H1 (cell line): ENCODE measurements at regions not wholly inside any gene's neighbourhood (a gene's known extent, or its start where the extent isn't known, plus 50 kb on each side); places are given as distances from the start of the nearest gene placed in this dataset.

Source experiments
- CHD1 ChIP-seq: IDR thresholded peaks from 2 replicates; pipeline ENCODE4 v1.6.1; 2012; ENCODE audit warnings: low read depth, low read length, improper control_type of control experiment
- EP300 ChIP-seq, 2 experiments: IDR thresholded peaks; 1 replicate in 1 of 2; 2 replicates in 1 of 2; pipeline ENCODE4 v1.6.1; 2011 to 2012; ENCODE audit warnings: low read depth in 2 of 2, low read length in 2 of 2, mild to moderate bottlenecking in 2 of 2, borderline replicate concordance in 1 of 2, inconsistent platforms in 1 of 2, moderate library complexity in 1 of 2
- GABPA ChIP-seq: IDR thresholded peaks from 2 replicates; pipeline ENCODE4 v1.6.1; 2011; ENCODE audit warnings: mild to moderate bottlenecking, low read length, moderate library complexity, borderline replicate concordance; ENCODE audit not compliant: insufficient read depth
- GTF2F1 ChIP-seq: IDR thresholded peaks from 2 replicates; pipeline ENCODE4 v1.6.1; 2012; ENCODE audit warnings: low read depth, low read length, improper control_type of control experiment, borderline replicate concordance
- PHF8 ChIP-seq: fragments of 200-600 bp; sonication (generic); conservative IDR thresholded peaks from 2 replicates; pipeline ENCODE4 v1.7.1; 2012; ENCODE audit warnings: low read depth, mild to moderate bottlenecking, inconsistent platforms, low read length, moderate library complexity
- POLR2A ChIP-seq, 2 experiments: IDR thresholded peaks; 1 replicate in 1 of 2; 2 replicates in 1 of 2; pipeline ENCODE4 v1.6.1; 2011; ENCODE audit warnings: low read depth in 2 of 2, low read length in 2 of 2, mild to moderate bottlenecking in 2 of 2; ENCODE audit errors: control extremely low read depth in 1 of 2
- RBBP5 ChIP-seq: IDR thresholded peaks from 2 replicates; pipeline ENCODE4 v1.7.1; 2012; ENCODE audit warnings: low read depth, mild to moderate bottlenecking, inconsistent platforms, low read length, moderate library complexity, borderline replicate concordance
- SAP30 ChIP-seq: fragments of 300-600 bp; sonication (generic); IDR thresholded peaks from 2 replicates; pipeline ENCODE4 v1.7.1; 2012; ENCODE audit warnings: low read length, moderate library complexity, mild to moderate bottlenecking, inconsistent platforms; ENCODE audit not compliant: insufficient read depth, insufficient replicate concordance
- SIRT6 ChIP-seq: IDR thresholded peaks from one replicate; pipeline ENCODE4 v1.7.1; 2012; ENCODE audit warnings: low read length, inconsistent platforms
- SP2 ChIP-seq: IDR thresholded peaks from 2 replicates; pipeline ENCODE4 v1.6.1; 2012; ENCODE audit warnings: mild to moderate bottlenecking, low read length, inconsistent platforms
- SUZ12 ChIP-seq: fragments of 200-600 bp; sonication (generic); IDR thresholded peaks from 2 replicates; pipeline ENCODE4 v1.6.1; 2012; ENCODE audit warnings: mild to moderate bottlenecking, inconsistent platforms, low read length, moderate library complexity, mixed read lengths
- TEAD4 ChIP-seq: IDR thresholded peaks from 2 replicates; pipeline ENCODE4 v1.6.1; 2012; ENCODE audit warnings: low read depth, low read length, inconsistent platforms, mixed read lengths
- ZNF274 ChIP-seq: IDR thresholded peaks from 2 replicates; pipeline ENCODE4 v1.7.0; 2012; ENCODE audit warnings: low read length, borderline replicate concordance; ENCODE audit errors: extremely low read depth
- TF ChIP-seq, protein P1 (sequence below), 3 experiments: IDR thresholded peaks; 1 replicate in 2 of 3; 2 replicates in 1 of 3; pipeline versions ENCODE4 v1.5.1 to v1.6.1; 2011; ENCODE audit warnings: low read length in 3 of 3, mild to moderate bottlenecking in 3 of 3, inconsistent platforms in 2 of 3, low read depth in 1 of 3, moderate library complexity in 1 of 3; ENCODE audit not compliant: insufficient read depth in 1 of 3; ENCODE audit errors: control extremely low read depth in 1 of 3

DNA sequence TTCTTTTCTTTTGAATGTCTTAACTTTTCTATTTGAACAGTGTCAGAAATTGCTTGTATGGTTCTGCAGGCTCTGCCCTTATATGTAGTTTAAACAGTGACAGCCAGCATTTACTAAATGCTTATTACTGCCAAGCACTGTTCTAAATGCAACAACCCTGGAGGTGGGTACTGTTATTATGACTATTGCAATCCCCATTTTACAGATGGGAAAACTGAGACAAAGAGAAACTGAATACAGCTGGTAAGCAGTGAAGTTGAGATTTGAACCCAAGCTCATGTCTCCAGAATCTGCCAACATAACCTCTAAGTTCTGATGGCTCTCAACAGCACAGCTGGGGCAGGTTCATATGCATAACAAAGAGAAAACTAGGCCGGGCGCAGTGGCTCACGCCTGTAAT is 105.7 kb upstream of the GATA6 start (continued):
- no peak for TF ChIP-seq SIRT6
- no peak for TF ChIP-seq GTF2F1
- TF ChIP-seq GABPA: no peak
- no peak for TF ChIP-seq TEAD4
- TF ChIP-seq PHF8: no peak
- no peak for TF ChIP-seq ZNF274
- TF ChIP-seq, protein P1, sequence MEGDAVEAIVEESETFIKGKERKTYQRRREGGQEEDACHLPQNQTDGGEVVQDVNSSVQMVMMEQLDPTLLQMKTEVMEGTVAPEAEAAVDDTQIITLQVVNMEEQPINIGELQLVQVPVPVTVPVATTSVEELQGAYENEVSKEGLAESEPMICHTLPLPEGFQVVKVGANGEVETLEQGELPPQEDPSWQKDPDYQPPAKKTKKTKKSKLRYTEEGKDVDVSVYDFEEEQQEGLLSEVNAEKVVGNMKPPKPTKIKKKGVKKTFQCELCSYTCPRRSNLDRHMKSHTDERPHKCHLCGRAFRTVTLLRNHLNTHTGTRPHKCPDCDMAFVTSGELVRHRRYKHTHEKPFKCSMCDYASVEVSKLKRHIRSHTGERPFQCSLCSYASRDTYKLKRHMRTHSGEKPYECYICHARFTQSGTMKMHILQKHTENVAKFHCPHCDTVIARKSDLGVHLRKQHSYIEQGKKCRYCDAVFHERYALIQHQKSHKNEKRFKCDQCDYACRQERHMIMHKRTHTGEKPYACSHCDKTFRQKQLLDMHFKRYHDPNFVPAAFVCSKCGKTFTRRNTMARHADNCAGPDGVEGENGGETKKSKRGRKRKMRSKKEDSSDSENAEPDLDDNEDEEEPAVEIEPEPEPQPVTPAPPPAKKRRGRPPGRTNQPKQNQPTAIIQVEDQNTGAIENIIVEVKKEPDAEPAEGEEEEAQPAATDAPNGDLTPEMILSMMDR (IDR thresholded peaks at IDR 0.05; ENCODE audit: control extremely low read depth in 1 of 3, insufficient read depth in 1 of 3, low read depth in 1 of 3, low read length in 3 of 3): no peak
- no peak for TF ChIP-seq POLR2A (IDR thresholded peaks at IDR 0.05; ENCODE audit: control extremely low read depth in 1 of 2, low read depth in 2 of 2, low read length in 2 of 2)
- no peak for TF ChIP-seq CHD1
- TF ChIP-seq SUZ12: no peak
- TF ChIP-seq EP300 (IDR thresholded peaks at IDR 0.05; ENCODE audit: borderline replicate concordance in 1 of 2, low read depth in 2 of 2, low read length in 2 of 2): no peak
- no peak for TF ChIP-seq SAP30
- no peak for TF ChIP-seq RBBP5
- no peak for TF ChIP-seq SP2
